HG03521 (cell line): ENCODE measurements at regions not wholly inside any gene's neighbourhood (a gene's known extent, or its start where the extent isn't known, plus 50 kb on each side); places are given as distances from the start of the nearest gene placed in this dataset.
"Not testable (repeated sequence)": the region's sequence is repeated elsewhere in the genome, so short reads cannot be mapped to it uniquely, and the experiment has no call there.

Experiments used
- ATAC-seq: cut with Tn5 transposase; IDR thresholded peaks from one replicate; pipeline ENCODE4 v1.9.1; 2021; ENCODE audit warnings: mild to moderate bottlenecking, moderate library complexity; ENCODE audit not compliant: unreplicated experiment

- no peak for ATAC-seq
Measured at GRCh38 chr12:91506452-91506851, 323.8 kb upstream of the DCN start.

GRCh38 chr12:91505006-91505405 is 322.4 kb upstream of the DCN start:
- no peak for ATAC-seq

GRCh38 chr12:91502208-91502607 is 319.6 kb upstream of the DCN start:
- no peak for ATAC-seq

- ATAC-seq = no peak
Measured at GRCh38 chr12:91496337-91496736, 313.7 kb upstream of the DCN start.

GRCh38 chr12:91493308-91493707 is 310.7 kb upstream of the DCN start:
- no peak for ATAC-seq

- ATAC-seq = no peak
Measured at GRCh38 chr12:91492648-91493047, 310.0 kb upstream of the DCN start.

- ATAC-seq = no peak
Measured at GRCh38 chr12:91490667-91491311, 308.2 kb upstream of the DCN start.

- ATAC-seq = no peak
Measured at GRCh38 chr12:91483471-91483985, 300.9 kb upstream of the DCN start.

- no peak for ATAC-seq
Measured at GRCh38 chr12:91482231-91482630, 299.6 kb upstream of the DCN start.

- ATAC-seq = no peak
Measured at GRCh38 chr12:91478500-91478899, 295.9 kb upstream of the DCN start.

- ATAC-seq = no peak
Measured at GRCh38 chr12:91467686-91468085, 285.1 kb upstream of the DCN start.

GRCh38 chr12:91461061-91461460 is 278.4 kb upstream of the DCN start:
- no peak for ATAC-seq

GRCh38 chr12:91460469-91460868 is 277.9 kb upstream of the DCN start:
- no peak for ATAC-seq

- no peak for ATAC-seq
Measured at GRCh38 chr12:91455321-91455720, 272.7 kb upstream of the DCN start.

GRCh38 chr12:91454179-91454578 is 271.6 kb upstream of the DCN start:
- no peak for ATAC-seq

GRCh38 chr12:91452464-91452863 is 269.8 kb upstream of the DCN start:
- ATAC-seq = not testable (repeated sequence)

GRCh38 chr12:91441993-91442952 is 259.7 kb upstream of the DCN start:
- no peak for ATAC-seq

- no peak for ATAC-seq
Measured at GRCh38 chr12:91441246-91441645, 258.6 kb upstream of the DCN start.

GRCh38 chr12:91434081-91434480 is 251.5 kb upstream of the DCN start:
- no peak for ATAC-seq

- no peak for ATAC-seq
Measured at GRCh38 chr12:91432755-91433154, 250.1 kb upstream of the DCN start.

GRCh38 chr12:91432089-91432488 is 249.5 kb upstream of the DCN start:
- ATAC-seq = no peak

- ATAC-seq = no peak
Measured at GRCh38 chr12:91424506-91424905, 241.9 kb upstream of the DCN start.
